H9 (cell line): ENCODE measurements at regions not wholly inside any gene's neighbourhood (a gene's known extent, or its start where the extent isn't known, plus 50 kb on each side); places are given as distances from the start of the nearest gene placed in this dataset.

Experiments used
- DNase-seq: peaks from one replicate; pipeline ENCODE4 v3.0.0-alpha.2; 2017
- H2AFZ ChIP-seq: one replicate; pipeline ENCODE4 v1.6.1; 2013; ENCODE audit warnings: mild to moderate bottlenecking, low read length, control low read depth, moderate library complexity
- H2AK5ac ChIP-seq: 2 replicates; pipeline ENCODE4 v1.6.1; 2013; ENCODE audit warnings: low read length, control low read depth, mixed read lengths; ENCODE audit not compliant: insufficient read length
- H2BK120ac ChIP-seq: one replicate; pipeline ENCODE4 v1.6.1; 2013; ENCODE audit warnings: low read depth, mild to moderate bottlenecking, low read length, control low read depth, inconsistent platforms; ENCODE audit not compliant: poor library complexity, severe bottlenecking
- H2BK12ac ChIP-seq: 2 replicates; pipeline ENCODE4 v1.6.1; 2013; ENCODE audit warnings: low read length, control low read depth, mixed read lengths, low read depth; ENCODE audit not compliant: insufficient read length
- H2BK15ac ChIP-seq: 2 replicates; pipeline ENCODE4 v1.6.1; 2013; ENCODE audit warnings: low read depth, low read length, control low read depth
- H2BK20ac ChIP-seq: one replicate; pipeline ENCODE4 v1.6.1; 2013; ENCODE audit warnings: low read depth, mild to moderate bottlenecking, low read length, control low read depth, inconsistent platforms; ENCODE audit not compliant: poor library complexity, severe bottlenecking
- H2BK5ac ChIP-seq: 2 replicates; pipeline ENCODE4 v1.6.1; 2013; ENCODE audit warnings: low read length, control low read depth, mixed read lengths; ENCODE audit not compliant: insufficient read length
- H3K14ac ChIP-seq: 2 replicates; pipeline ENCODE4 v1.6.1; 2013; ENCODE audit warnings: low read length, control low read depth; ENCODE audit not compliant: insufficient read depth
- H3K18ac ChIP-seq: 2 replicates; pipeline ENCODE4 v1.6.1; 2013; ENCODE audit warnings: low read depth, mild to moderate bottlenecking, mixed read lengths, low read length, control low read depth; ENCODE audit not compliant: insufficient read length
- H3K23ac ChIP-seq: 2 replicates; pipeline ENCODE4 v1.6.1; 2013; ENCODE audit warnings: low read length, control low read depth, mixed read lengths, low read depth; ENCODE audit not compliant: insufficient read length
- H3K23me2 ChIP-seq: 2 replicates; pipeline ENCODE4 v1.6.1; 2013; ENCODE audit warnings: low read depth, mild to moderate bottlenecking, mixed read lengths, low read length, control low read depth; ENCODE audit not compliant: insufficient read length, poor library complexity, severe bottlenecking
- H3K27ac ChIP-seq: 2 replicates; pipeline ENCODE4 v1.5.1; 2013; ENCODE audit warnings: low read length, control low read depth, mixed read lengths, low read depth; ENCODE audit not compliant: insufficient read length
- H3K27me3 ChIP-seq: 2 replicates; pipeline ENCODE4 v1.6.1; 2013; ENCODE audit warnings: low read length, control low read depth, inconsistent platforms; ENCODE audit not compliant: insufficient read depth
- H3K4ac ChIP-seq: 2 replicates; pipeline ENCODE4 v1.6.1; 2013; ENCODE audit warnings: low read depth, mild to moderate bottlenecking, control low read depth, inconsistent platforms, low read length, moderate library complexity
- H3K4me1 ChIP-seq: 2 replicates; pipeline ENCODE4 v1.6.1; 2013; ENCODE audit warnings: low read length, control low read depth, inconsistent platforms; ENCODE audit not compliant: insufficient read depth
- H3K4me2 ChIP-seq: 2 replicates; pipeline ENCODE4 v1.6.1; 2013; ENCODE audit warnings: low read length, control low read depth, mixed read lengths; ENCODE audit not compliant: insufficient read length, insufficient read depth
- H3K56ac ChIP-seq: 2 replicates; pipeline ENCODE4 v1.6.1; 2013; ENCODE audit warnings: low read depth, mild to moderate bottlenecking, mixed read lengths, low read length, control low read depth; ENCODE audit not compliant: insufficient read length
- H3K79me1 ChIP-seq: 2 replicates; pipeline ENCODE4 v1.6.1; 2013; ENCODE audit warnings: low read depth, mild to moderate bottlenecking, moderate library complexity, low read length, control low read depth, inconsistent platforms; ENCODE audit not compliant: insufficient read depth, poor library complexity, severe bottlenecking
- H3K79me2 ChIP-seq: 2 replicates; pipeline ENCODE4 v1.6.1; 2013; ENCODE audit warnings: low read length, control low read depth, inconsistent platforms; ENCODE audit not compliant: insufficient read depth
- H3K9ac ChIP-seq: 2 replicates; pipeline ENCODE4 v1.6.1; 2013; ENCODE audit warnings: low read length, control low read depth, mixed read lengths; ENCODE audit not compliant: insufficient read length; ENCODE audit errors: extremely low read depth
- H3K9me3 ChIP-seq: one replicate; pipeline ENCODE4 v1.6.1; 2013; ENCODE audit warnings: low read depth, low read length, inconsistent platforms; ENCODE audit not compliant: control insufficient read depth
- H3T11ph ChIP-seq: one replicate; pipeline ENCODE4 v1.6.1; 2013; ENCODE audit warnings: mild to moderate bottlenecking, low read length, control low read depth, inconsistent platforms
- H4K20me1 ChIP-seq: one replicate; pipeline ENCODE4 v1.6.1; 2013; ENCODE audit not compliant: control insufficient read depth, insufficient read length, insufficient read depth
- H4K5ac ChIP-seq: 2 replicates; pipeline ENCODE4 v1.6.1; 2013; ENCODE audit warnings: low read depth, mild to moderate bottlenecking, mixed read lengths, low read length, control low read depth; ENCODE audit not compliant: insufficient read length
- H4K8ac ChIP-seq: replicated peaks from 2 replicates; pipeline ENCODE4 v1.6.1; 2013; ENCODE audit warnings: low read length, control low read depth, mixed read lengths, low read depth; ENCODE audit not compliant: insufficient read length
- H4K91ac ChIP-seq: 2 replicates; pipeline ENCODE4 v1.6.1; 2013; ENCODE audit warnings: low read depth, mild to moderate bottlenecking, moderate library complexity, mixed read lengths, low read length, control low read depth; ENCODE audit not compliant: insufficient read length
- H3K27ac Mint-ChIP-seq, 3 experiments: 2 replicates in 2 of 3; 3 replicates in 1 of 3; pipeline ENCODE4 v1.8.0; 2020 to 2021; ENCODE audit warnings: mixed read lengths in 3 of 3, mild to moderate bottlenecking in 1 of 3, moderate library complexity in 1 of 3
- H3K27me3 Mint-ChIP-seq: 2 replicates; pipeline ENCODE4 v1.8.0; 2021; ENCODE audit warnings: low read depth, mild to moderate bottlenecking, moderate library complexity, mixed read lengths
- H3K36me3 Mint-ChIP-seq, 3 experiments: 2 replicates in 2 of 3; 3 replicates in 1 of 3; pipeline ENCODE4 v1.8.0; 2020 to 2021; ENCODE audit warnings: low read depth in 3 of 3, mixed read lengths in 3 of 3; ENCODE audit not compliant: insufficient read depth in 1 of 3
- H3K4me1 Mint-ChIP-seq, 2 experiments: 2 replicates each; pipeline ENCODE4 v1.8.0; 2020; ENCODE audit warnings: mixed read lengths in 2 of 2
- H3K4me3 Mint-ChIP-seq, 2 experiments: 2 replicates in 1 of 2; 3 replicates in 1 of 2; pipeline ENCODE4 v1.8.0; 2020 to 2021; ENCODE audit warnings: mild to moderate bottlenecking in 2 of 2, mixed read lengths in 2 of 2, moderate library complexity in 1 of 2
- H3K9me3 Mint-ChIP-seq, 2 experiments: 2 replicates in 1 of 2; 3 replicates in 1 of 2; pipeline ENCODE4 v1.8.0; 2020; ENCODE audit warnings: mild to moderate bottlenecking in 2 of 2, mixed read lengths in 2 of 2, moderate library complexity in 1 of 2
- CTCF ChIP-seq: fragments of 200-600 bp; sonication (generic); conservative IDR thresholded peaks from 3 replicates; pipeline ENCODE4 v1.8.0; 2021; ENCODE audit warnings: antibody characterized with exemption, mild to moderate bottlenecking
- WGBS: extraction: QIAGEN DNeasy Blood & Tissue Kit; methylation state at CpG from one replicate; pipeline ENCODE4 v1.1.7; 2013; ENCODE audit warnings: missing lambda C conversion rate, low lambda C conversion rate, mixed read lengths; ENCODE audit not compliant: insufficient read length; ENCODE audit errors: extremely low coverage; 5-methylcytosine and 5-hydroxymethylcytosine counted together

- H3K27me3 Mint-ChIP-seq: no peaks in the 10 kb centered on the region
Observed at GRCh38 chr5:142540922-142541422, 144.9 kb downstream of the FGF1 start.

More at GRCh38 chr5:142540922-142541422, 144.9 kb downstream of the FGF1 start:
- no peak for TF ChIP-seq CTCF
- no peak overlapping the region for H2BK12ac ChIP-seq
- Mint-ChIP-seq H3K4me3 (no peak overlapping the region), H3K4me1 (peaks cover 19 to 22% of the 10 kb centered on the region in 2 experiments), H3K9me3 (peaks cover 0 to 2% of the 10 kb centered on the region in 2 experiments; a peak in 1 of 5 replicates), H3K36me3 (no peaks in the 10 kb centered on the region), H3K27ac (0 out of 7 replicates have a peak overlapping the region, but pooled peaks of 1 of the 3 experiments have one; percentile 65)
- H3K79me2 ChIP-seq: no peaks in the 10 kb centered on the region
- H4K8ac ChIP-seq: no peak overlapping the region
- DNase-seq: no peak
- no peak overlapping the region for H2AK5ac ChIP-seq
- no peak overlapping the region for H4K91ac ChIP-seq
- H3K9ac ChIP-seq: no peak overlapping the region
- H3K27me3 ChIP-seq: no peaks in the 10 kb centered on the region
- no peak overlapping the region for H3K23ac ChIP-seq
- peaks cover 2% of the 10 kb centered on the region; the same call in 1 of the 2 replicates for H3K4me1 ChIP-seq
- H3K4ac ChIP-seq: no peak overlapping the region
- no peak overlapping the region for H2AFZ ChIP-seq
- H3K9me3 ChIP-seq: no peaks in the 10 kb centered on the region
- no peaks in the 10 kb centered on the region for H3K23me2 ChIP-seq
- no CpG with 5 or more reads among the region's 8 CpGs for WGBS
- no peak overlapping the region; the same call in 1 of the 2 replicates for H2BK15ac ChIP-seq
- H2BK20ac ChIP-seq: no peak overlapping the region
- H4K5ac ChIP-seq: no peak overlapping the region
- H3K27ac ChIP-seq: no peak overlapping the region
- H3K56ac ChIP-seq: no peak overlapping the region
- no peak overlapping the region for H2BK5ac ChIP-seq
- H3K79me1 ChIP-seq: no peaks in the 10 kb centered on the region
- H3T11ph ChIP-seq: no peak overlapping the region
- H3K18ac ChIP-seq: no peak overlapping the region
- H3K14ac ChIP-seq: no peak overlapping the region
- H2BK120ac ChIP-seq: no peak overlapping the region
- no peaks in the 10 kb centered on the region for H4K20me1 ChIP-seq
- no peak overlapping the region for H3K4me2 ChIP-seq
